ENCODE measurements at regions not wholly inside any gene's neighbourhood (a gene's known extent, or its start where the extent isn't known, plus 50 kb on each side); places are given as distances from the start of the nearest gene placed in this dataset.
A peak's percentile ranks its signal among the peaks of the same experiment; 100 is the strongest.

DNA sequence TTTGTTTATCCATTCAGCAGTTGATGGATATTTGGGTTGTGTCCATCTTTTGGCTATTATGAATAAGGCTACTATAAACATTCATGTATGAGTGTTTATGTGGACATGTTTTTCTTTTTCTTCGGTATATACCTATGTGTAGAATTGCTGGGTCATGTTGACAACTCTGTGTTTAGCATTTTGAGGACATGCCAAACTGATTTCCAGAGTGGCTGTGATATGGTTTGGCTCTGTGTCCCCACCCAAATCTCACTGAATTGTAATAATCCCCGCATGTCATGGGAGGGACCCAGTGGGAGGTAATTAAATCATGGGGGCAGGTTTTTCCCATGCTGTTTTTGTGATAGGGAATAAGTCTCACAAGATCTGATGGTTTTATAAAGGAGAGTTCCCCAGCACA, 439.7 kb downstream of the UTRN start:
- TF ChIP-seq, protein P1, sequence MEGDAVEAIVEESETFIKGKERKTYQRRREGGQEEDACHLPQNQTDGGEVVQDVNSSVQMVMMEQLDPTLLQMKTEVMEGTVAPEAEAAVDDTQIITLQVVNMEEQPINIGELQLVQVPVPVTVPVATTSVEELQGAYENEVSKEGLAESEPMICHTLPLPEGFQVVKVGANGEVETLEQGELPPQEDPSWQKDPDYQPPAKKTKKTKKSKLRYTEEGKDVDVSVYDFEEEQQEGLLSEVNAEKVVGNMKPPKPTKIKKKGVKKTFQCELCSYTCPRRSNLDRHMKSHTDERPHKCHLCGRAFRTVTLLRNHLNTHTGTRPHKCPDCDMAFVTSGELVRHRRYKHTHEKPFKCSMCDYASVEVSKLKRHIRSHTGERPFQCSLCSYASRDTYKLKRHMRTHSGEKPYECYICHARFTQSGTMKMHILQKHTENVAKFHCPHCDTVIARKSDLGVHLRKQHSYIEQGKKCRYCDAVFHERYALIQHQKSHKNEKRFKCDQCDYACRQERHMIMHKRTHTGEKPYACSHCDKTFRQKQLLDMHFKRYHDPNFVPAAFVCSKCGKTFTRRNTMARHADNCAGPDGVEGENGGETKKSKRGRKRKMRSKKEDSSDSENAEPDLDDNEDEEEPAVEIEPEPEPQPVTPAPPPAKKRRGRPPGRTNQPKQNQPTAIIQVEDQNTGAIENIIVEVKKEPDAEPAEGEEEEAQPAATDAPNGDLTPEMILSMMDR (IDR thresholded peaks at IDR 0.05), result no peak
- Mint-ChIP-seq H3K36me3 (ENCODE audit: low read depth) (peaks cover 53% of the 10 kb centered on the region), H3K4me1 (peaks cover 31% of the 10 kb centered on the region), H3K27ac (no peak overlapping the region), H3K4me3 (no peak overlapping the region), H3K9me3 (no peaks in the 10 kb centered on the region), H3K27me3 (no peaks in the 10 kb centered on the region)
- no peak for ATAC-seq (ENCODE audit: low read depth)
- no peak for DNase-seq
- ChIA-PET POLR2A (no interaction called here), CTCF (no interaction called here)
- intact Hi-C loops (cut with micrococcal nuclease), result loop anchor here (10.0 kb wide), 1 partner anchor 140 kb away; no protein-coding TSS in a partner anchor

- H3K27me3 Mint-ChIP-seq, result no peaks in the 10 kb centered on the region
- POLR2A ChIA-PET, result no interaction called here
- H3K36me3 Mint-ChIP-seq (ENCODE audit: low read depth), result peaks cover 48% of the 10 kb centered on the region
- intact Hi-C loops (cut with micrococcal nuclease), result loop anchor here (10.0 kb wide), 1 partner anchor 141 kb away; no protein-coding TSS in a partner anchor
- ATAC-seq (ENCODE audit: low read depth) (peak; percentile 21), DNase-seq (no peak)
- no peak overlapping the region for H3K4me3 Mint-ChIP-seq
- H3K27ac Mint-ChIP-seq, result peak overlapping the region; percentile 57
- peaks cover 32% of the 10 kb centered on the region for H3K4me1 Mint-ChIP-seq
- TF ChIP-seq, protein P1 (IDR thresholded peaks at IDR 0.05), result no peak
- CTCF ChIA-PET, result interaction anchor here (0.8 kb wide), 1 partner anchor 143 kb away, joined by 3 read pairs; no protein-coding TSS in a partner anchor
- H3K9me3 Mint-ChIP-seq, result no peaks in the 10 kb centered on the region
Measured at GRCh38 chr6:144725736-144726522, 440.8 kb downstream of the UTRN start.

- TF ChIP-seq, protein P1 (IDR thresholded peaks at IDR 0.05), result no peak
- intact Hi-C loops (cut with micrococcal nuclease), result loop anchor here (10.0 kb wide), 1 partner anchor 144 kb away; no protein-coding TSS in a partner anchor
- no peak overlapping the region for H3K27ac Mint-ChIP-seq
- H3K36me3 Mint-ChIP-seq (ENCODE audit: low read depth), result peaks cover 53% of the 10 kb centered on the region
- no peak overlapping the region for H3K4me3 Mint-ChIP-seq
- DNase-seq (no peak), ATAC-seq (ENCODE audit: low read depth) (no peak)
- no peaks in the 10 kb centered on the region for H3K9me3 Mint-ChIP-seq
- POLR2A ChIA-PET, result no interaction called here
- CTCF ChIA-PET, result no interaction called here
- no peaks in the 10 kb centered on the region for H3K27me3 Mint-ChIP-seq
- H3K4me1 Mint-ChIP-seq, result peaks cover 29% of the 10 kb centered on the region
Measured at GRCh38 chr6:144728804-144729203, 443.7 kb downstream of the UTRN start.

DNA sequence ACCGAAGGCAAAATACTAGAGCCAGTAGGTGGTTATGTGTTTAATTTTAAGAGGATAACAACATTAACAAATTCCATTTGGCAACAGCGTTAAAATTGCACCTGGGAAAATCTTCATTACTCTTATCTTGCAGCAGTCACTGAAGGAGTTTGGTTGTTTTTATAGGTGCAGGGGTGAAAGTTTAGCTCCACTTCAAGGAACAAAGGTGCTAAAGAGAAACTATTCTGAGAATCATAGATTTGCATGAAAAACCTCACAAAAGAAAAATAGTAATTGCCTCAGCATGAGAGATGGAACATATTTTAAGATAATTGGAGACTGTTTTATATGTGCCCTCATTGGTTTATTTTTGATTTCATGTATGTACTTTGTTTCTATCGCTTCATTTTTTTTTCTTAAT, 444.4 kb downstream of the UTRN start:
- ChIA-PET POLR2A (no interaction called here), CTCF (no interaction called here)
- Mint-ChIP-seq H3K9me3 (no peaks in the 10 kb centered on the region), H3K4me3 (no peak overlapping the region), H3K36me3 (ENCODE audit: low read depth) (peaks cover 58% of the 10 kb centered on the region), H3K27me3 (no peaks in the 10 kb centered on the region), H3K4me1 (peaks cover 29% of the 10 kb centered on the region), H3K27ac (no peak overlapping the region)
- intact Hi-C loops (cut with micrococcal nuclease), result loop anchor here (10.0 kb wide), 1 partner anchor 145 kb away; no protein-coding TSS in a partner anchor
- TF ChIP-seq, protein P1 (IDR thresholded peaks at IDR 0.05), result no peak
- ATAC-seq (ENCODE audit: low read depth) (no peak), DNase-seq (no peak)

DNA sequence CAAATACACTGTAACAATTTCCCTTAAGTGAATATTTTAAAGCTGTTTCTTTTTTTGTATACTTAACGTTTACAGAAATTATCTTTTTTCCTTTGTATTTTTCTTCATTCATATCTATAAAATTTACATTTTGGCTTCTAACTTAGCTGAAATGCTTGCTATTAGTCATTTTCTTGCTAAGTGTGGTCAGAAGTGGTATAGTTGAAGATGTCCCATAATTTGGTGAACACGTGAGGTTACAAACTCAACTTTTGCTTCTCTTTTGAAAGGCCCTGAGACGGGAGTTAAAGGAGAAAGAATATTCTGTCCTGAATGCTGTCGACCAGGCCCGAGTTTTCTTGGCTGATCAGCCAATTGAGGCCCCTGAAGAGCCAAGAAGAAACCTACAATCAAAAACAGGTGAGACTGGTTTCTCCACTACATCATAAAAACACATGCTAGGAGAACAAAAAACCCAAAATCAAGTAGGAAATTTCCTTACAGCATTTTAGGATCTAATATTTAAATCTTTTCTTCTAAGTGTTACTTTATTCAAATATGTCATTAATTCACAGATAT, 445.0 kb downstream of the UTRN start:
- no peak for ATAC-seq (ENCODE audit: low read depth)
- Mint-ChIP-seq H3K4me1 (peaks cover 24% of the 10 kb centered on the region), H3K27ac (peak overlapping the region; percentile 50), H3K4me3 (no peak overlapping the region), H3K36me3 (ENCODE audit: low read depth) (peaks cover 58% of the 10 kb centered on the region), H3K9me3 (no peaks in the 10 kb centered on the region), H3K27me3 (no peaks in the 10 kb centered on the region)
- CTCF ChIA-PET, result no interaction called here
- DNase-seq, result no peak
- TF ChIP-seq, protein P1 (IDR thresholded peaks at IDR 0.05), result no peak
- POLR2A ChIA-PET, result no interaction called here
- intact Hi-C loops (cut with micrococcal nuclease), result no loop called here
